GM21423 (cell line): ENCODE measurements at regions not wholly inside any gene's neighbourhood (a gene's known extent, or its start where the extent isn't known, plus 50 kb on each side); places are given as distances from the start of the nearest gene placed in this dataset.
"Not testable (repeated sequence)": the region's sequence is repeated elsewhere in the genome, so short reads cannot be mapped to it uniquely, and the experiment has no call there.

Experiments used
- ATAC-seq: cut with Tn5 transposase; IDR thresholded peaks from one replicate; pipeline ENCODE4 v1.9.1; 2021; ENCODE audit warnings: mild to moderate bottlenecking, moderate library complexity; ENCODE audit not compliant: unreplicated experiment

DNA sequence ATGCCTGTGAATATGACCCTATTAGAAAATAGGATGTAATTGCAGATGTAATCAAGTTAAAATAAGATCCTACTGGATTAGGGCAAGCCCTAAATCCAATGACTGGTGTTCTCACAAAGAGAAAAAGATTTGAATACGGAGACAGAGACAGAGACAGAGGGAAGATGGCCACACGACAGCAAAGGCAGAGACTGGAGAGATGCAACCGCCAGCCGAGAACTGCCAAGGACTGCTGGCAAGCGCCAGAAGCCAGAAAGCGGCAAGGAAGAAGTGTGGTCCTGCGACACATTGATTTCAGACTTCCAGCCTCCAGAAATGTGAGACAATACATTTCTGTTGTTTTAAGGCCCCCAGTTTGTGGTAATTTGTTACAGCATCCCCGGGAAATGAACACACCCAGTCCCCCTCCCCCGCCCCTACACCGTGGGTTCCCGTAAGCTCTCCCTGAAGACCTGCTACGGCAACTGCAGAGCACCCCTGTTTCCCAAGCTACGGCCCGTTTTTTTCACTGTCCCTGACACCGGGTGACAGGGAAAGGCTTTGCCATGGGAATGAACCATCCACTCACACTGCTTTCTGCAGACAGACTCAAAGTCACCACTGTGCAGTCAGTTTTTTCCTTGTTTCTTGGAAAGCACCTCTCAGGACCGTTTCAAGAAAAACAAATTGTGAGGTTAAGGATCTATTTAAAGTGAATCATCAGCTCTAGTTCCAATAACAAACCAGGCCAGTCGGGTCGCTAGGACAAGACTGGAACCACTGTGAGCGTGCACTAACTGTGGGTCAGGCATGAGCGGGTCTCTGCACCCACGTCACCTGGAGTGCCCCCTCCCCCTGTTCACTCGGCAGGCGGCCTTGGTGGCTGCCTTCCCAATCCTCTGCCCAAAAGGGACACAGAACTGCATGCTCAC lies 199.2 kb upstream of the IRF2BP2 start:
- ATAC-seq: not testable (repeated sequence)

DNA sequence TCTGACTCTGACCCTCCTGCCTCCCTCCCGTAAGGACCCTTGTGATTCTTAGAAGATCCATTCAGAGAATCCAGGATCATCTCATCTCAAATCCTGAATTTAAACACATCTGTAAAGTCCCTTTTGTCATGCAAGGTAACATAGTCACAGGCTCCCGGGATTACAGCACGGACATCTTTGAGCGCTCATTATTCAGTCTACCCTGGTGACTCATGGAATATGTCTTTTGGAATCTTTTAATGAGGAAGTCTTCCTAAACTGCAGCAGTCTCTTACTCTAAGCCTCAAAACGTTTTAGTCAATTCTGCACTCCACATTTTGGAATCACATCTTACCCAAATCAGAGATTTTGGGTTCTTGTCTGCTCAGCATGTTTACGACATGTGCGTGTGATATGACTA lies 198.5 kb upstream of the IRF2BP2 start:
- ATAC-seq: not testable (repeated sequence)

DNA sequence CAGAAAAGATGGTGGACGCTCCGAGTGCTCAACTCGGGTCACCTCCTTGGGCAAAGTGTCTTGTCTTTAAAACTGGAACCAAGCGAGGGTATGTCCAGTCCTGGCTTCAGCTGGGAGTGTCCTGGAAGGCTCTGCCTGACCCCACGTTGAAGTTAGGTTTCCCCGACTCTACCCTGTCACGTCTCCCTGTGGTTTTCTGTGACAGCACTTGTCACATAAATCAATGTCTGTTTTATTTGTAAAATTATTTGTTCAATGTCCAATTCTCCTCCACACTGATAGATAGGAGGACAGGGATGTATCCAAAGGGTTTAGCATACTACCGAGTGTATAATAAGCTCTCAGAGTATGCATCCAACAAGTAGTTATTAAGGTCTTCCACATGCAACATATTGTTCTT lies 197.7 kb upstream of the IRF2BP2 start:
- ATAC-seq: not testable (repeated sequence)

- not testable (repeated sequence) for ATAC-seq
Measured at GRCh38 chr1:234802586-234802985, 192.6 kb upstream of the IRF2BP2 start.

DNA sequence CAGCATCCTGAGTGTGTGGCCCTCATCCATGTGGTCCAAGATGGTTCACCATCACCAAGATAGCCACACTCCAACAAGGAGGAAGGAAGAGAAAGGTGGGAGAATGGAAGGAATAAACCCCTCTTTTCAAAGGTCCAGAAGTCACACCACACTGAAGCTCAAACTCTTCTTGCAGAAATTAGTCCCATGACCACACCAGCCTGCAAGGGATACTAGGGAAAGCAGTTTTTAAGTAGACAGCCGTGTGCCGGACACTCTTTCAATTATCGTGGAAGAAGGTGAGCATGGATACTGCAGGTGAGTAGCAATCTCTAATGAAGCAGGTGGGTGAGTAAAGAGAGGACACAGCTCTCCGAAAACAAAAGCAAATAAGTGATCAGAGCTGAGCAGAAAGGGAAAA lies 191.7 kb upstream of the IRF2BP2 start:
- not testable (repeated sequence) for ATAC-seq

DNA sequence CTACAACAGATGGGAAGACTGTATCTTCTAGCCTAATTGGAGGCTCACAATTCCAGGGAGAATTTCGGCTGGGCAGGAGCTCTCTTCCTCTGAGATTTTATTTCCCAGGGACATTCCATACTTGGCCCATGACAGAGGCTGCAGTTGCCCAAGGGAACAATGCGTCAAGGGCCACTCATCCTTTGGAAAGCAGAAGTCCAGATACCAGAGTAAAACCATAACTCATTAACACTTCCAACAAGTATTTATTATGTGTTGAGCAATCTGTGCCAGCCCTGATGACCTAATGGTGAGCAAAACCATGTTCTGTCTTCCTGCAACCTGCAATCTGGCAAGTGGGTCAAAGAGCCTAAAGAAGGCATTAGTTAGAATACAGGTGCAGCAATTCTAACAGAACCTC lies 191.2 kb upstream of the IRF2BP2 start:
- not testable (repeated sequence) for ATAC-seq

DNA sequence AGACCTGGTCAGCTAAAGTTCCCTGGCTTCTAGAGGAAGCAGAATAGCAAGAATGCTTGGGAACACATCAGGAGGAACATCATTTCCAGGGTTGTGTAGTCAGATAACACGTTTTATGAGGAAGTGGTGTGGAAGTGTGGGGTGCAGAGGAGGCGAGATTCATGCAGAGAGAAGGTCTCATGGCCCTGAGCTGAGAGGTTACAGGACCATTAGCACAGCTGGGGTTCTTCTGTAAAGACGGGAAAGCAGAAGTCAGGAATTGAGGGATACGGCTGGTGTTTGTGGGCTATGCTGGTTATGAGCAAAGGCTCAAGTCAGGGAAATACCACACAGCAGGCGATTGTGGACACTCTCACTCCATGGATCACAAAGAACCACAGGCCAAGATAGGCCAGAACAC lies 190.6 kb upstream of the IRF2BP2 start:
- ATAC-seq: not testable (repeated sequence)

- not testable (repeated sequence) for ATAC-seq
Measured at GRCh38 chr1:234799021-234799689, 189.2 kb upstream of the IRF2BP2 start.

DNA sequence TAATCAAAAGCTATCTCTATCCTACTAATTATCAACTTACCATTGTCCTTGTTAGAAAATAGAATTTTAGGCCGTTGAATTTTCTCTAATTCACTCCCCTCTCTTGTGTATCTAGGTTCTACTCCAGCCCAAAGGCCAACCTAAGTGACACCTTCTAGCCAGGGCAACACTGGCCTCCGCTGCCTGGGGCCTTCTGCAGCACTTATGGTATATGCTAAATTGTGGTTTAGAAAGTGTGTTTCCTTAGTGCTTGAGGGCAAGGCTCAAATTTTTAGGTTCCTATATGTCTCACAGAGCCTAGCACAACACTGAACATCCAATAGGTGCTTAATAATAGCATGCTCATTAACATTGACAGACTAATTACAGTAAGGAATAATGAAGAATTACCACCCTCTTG lies 187.2 kb upstream of the IRF2BP2 start:
- not testable (repeated sequence) for ATAC-seq

- not testable (repeated sequence) for ATAC-seq
Measured at GRCh38 chr1:234796438-234796792, 186.4 kb upstream of the IRF2BP2 start.

DNA sequence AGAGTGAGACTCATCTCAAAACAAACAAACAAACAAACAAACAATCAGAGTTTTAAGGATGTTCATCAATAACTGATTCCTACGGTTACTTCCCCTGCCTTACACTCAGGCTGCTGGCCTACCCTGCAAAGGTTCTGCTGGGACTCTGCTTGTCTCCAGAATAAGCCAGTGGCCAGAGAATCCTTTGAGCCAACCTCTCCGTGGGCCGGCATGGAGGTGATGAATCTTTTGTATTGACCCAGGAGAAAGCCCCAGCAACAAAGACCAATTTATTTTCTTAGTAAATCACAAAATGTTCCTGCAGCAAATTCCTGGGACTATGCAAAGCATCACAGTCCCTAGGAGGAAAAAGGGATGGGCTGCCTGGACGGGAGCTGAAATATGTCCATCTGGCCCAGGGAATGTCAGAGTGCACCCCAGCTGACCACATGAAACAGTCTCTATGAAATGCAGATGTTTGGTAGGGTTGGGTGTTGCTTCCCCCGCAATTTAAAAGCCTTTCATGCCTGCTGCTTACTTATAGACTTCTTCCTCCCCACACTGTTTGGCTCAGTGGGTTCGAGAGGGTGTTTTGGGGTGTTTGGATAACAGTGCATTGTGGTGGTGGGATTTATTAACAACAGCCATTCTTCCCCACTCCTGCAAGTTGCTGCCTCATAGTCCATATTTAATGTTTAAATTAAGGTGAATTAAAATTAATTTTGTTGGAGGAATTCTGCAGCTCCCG lies 185.9 kb upstream of the IRF2BP2 start:
- not testable (repeated sequence) for ATAC-seq

GRCh38 chr1:234795007-234795406 lies 185.0 kb upstream of the IRF2BP2 start:
- ATAC-seq: not testable (repeated sequence)

GRCh38 chr1:234794452-234794851 lies 184.5 kb upstream of the IRF2BP2 start:
- ATAC-seq: not testable (repeated sequence)

GRCh38 chr1:234793924-234794323 lies 183.9 kb upstream of the IRF2BP2 start:
- ATAC-seq: not testable (repeated sequence)

GRCh38 chr1:234792221-234792864 lies 182.4 kb upstream of the IRF2BP2 start:
- ATAC-seq: not testable (repeated sequence)

DNA sequence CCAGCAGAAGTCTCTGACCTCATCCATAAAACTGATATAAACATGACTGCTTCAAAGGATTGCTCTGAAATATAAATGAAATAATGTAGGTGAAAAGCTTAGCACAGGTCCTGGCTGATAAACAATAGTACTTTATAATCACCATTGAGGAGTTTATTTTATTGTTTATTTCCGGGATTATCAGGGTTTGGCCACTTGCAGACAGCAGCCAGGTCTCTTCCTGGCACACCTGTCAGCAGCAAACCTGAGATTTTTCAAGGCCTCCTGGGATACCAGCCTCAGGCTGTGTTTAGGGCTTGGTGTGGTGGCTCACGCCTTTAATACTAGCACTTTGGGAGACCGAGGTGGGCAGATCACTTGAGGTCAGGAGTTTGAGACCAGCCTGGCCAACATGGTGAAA lies 181.6 kb upstream of the IRF2BP2 start:
- not testable (repeated sequence) for ATAC-seq

DNA sequence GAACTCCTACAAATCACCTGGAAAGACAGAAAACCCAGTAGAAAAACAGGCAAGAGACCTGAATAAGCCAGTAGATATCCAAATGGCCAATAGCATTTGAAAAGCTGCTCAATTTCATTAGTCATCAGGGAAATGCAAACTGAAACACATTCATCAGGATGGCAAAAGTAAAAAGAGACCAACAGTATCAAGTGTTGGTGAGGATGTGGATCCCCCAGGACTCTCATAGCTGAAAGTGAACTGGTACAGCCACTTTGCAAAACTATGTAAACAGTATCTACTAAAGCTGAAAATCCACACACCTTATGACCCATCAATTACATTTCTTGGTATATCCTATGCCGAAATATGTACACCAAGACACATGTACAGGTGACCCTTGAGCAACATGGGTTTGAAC lies 180.4 kb upstream of the IRF2BP2 start:
- not testable (repeated sequence) for ATAC-seq

- ATAC-seq: not testable (repeated sequence)
Measured at GRCh38 chr1:234787011-234787584, 177.1 kb upstream of the IRF2BP2 start.

DNA sequence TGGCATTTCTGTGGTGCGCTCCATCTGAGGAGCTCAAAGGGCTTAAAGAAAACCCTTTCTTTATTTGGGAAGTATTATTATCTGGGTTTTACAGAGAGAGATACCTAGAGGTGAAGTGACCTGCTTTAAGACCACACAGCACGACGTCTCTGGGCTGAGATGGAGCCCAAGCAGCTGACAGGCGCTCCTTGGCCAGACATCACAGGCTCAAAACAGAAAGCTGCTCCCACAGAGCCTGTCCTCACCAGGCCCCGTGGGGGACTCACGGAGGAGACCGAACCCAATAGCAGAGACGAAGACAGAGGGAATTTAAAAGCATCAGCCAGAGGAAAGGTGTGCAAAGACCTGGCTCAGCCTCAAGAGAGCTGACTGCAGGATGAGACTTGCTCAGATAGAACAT lies 175.9 kb upstream of the IRF2BP2 start:
- not testable (repeated sequence) for ATAC-seq

DNA sequence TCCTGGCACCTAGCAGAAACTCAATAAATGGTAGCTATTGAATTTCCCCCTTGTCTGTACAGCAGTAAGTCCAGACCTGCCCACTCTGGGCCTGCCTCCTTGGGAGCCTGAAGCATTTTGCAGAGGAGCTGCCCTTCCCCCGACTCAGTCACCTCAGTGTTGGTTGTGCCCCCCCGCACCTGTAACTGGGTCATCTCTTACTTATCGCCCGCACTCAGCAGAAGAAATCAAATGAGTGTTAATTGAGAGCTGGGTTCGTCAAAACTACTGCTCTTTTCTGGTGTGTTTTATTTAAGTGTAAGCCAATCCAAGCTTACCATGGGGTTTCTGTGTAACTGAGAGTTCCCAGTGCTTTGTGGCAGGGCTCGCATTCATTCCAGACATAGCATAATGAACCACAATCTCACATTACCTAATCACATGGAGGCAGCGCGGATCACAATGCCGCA lies 175.5 kb upstream of the IRF2BP2 start:
- not testable (repeated sequence) for ATAC-seq
